Fibroblast of villous mesenchyme (primary cell): ENCODE measurements at regions not wholly inside any gene's neighbourhood (a gene's known extent, or its start where the extent isn't known, plus 50 kb on each side); places are given as distances from the start of the nearest gene placed in this dataset.

Source experiments
- DNase-seq: peaks from one replicate; pipeline ENCODE4 v3.0.0-alpha.2; 2010; ENCODE audit warnings: low read depth
- H3K4me3 ChIP-seq: 2 replicates; pipeline ENCODE4 v1.5.1; 2011; ENCODE audit warnings: low read depth, mild to moderate bottlenecking, low read length
- TF ChIP-seq, protein P1 (sequence below): IDR thresholded peaks from 2 replicates; pipeline ENCODE4 v1.5.1; 2012; ENCODE audit warnings: low read depth, mild to moderate bottlenecking, low read length; ENCODE audit not compliant: insufficient read depth

DNA sequence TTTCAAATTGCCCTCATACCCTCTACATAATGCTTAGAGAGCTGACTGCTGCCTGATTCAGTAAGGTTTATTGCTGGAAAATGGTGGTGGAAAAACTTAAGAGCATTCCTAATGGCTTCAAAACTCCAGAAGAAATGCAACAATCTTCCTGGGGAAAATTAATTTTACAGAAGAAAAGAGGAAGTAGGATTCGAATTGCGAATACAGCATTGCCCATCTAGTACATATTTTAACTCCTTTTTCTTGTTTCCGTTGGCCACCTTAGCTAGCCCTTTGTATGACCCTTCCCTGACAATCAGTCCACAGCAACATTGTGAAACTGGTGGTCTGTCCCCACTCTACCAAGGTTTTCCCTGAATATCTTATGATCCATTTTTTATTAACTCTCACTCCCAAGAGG, 224.7 kb downstream of the MTX2 start:
- no peak overlapping the region for H3K4me3 ChIP-seq
- DNase-seq = no peak
- TF ChIP-seq, protein P1, sequence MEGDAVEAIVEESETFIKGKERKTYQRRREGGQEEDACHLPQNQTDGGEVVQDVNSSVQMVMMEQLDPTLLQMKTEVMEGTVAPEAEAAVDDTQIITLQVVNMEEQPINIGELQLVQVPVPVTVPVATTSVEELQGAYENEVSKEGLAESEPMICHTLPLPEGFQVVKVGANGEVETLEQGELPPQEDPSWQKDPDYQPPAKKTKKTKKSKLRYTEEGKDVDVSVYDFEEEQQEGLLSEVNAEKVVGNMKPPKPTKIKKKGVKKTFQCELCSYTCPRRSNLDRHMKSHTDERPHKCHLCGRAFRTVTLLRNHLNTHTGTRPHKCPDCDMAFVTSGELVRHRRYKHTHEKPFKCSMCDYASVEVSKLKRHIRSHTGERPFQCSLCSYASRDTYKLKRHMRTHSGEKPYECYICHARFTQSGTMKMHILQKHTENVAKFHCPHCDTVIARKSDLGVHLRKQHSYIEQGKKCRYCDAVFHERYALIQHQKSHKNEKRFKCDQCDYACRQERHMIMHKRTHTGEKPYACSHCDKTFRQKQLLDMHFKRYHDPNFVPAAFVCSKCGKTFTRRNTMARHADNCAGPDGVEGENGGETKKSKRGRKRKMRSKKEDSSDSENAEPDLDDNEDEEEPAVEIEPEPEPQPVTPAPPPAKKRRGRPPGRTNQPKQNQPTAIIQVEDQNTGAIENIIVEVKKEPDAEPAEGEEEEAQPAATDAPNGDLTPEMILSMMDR = no peak

DNA sequence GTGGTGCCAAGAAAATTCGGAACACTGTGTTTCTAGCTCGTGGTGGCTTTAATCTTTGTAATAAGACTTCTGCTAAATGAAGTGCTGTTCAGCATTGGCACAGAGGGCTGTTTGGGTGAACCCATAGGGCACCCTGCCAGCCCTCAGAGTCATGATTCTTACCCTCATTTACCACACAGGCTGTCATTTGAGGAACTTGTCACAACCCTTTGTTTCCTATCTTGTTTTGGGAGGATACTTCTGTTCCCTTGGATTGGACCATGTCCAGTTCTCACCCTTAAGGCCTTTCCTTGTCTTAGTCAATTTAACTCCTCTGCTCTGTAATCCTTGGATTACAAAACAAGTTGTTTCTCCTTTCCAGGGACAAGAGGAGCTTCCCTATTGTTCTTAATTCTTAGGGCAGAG, 225.7 kb downstream of the MTX2 start:
- TF ChIP-seq, protein P1 = no peak
- DNase-seq = no peak

DNA sequence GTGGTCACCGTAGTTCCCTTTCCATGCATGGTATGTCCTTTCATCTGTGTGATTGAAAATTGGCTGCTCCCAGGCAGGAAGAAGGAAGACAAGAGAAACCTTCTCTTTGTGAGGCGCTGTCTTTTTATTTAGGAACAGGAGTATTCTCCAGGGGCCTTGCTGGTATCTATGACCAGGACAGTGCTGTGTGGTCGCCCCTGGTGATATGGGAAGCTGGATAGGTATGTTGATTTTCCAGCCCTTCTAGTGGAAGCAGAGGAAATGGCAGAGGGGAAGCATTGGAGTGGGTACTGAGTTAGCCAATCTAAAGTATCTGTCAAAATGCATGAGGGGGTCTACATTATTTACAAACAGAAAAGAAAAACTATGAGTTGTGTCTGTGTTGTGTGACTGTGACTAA, 226.6 kb downstream of the MTX2 start:
- TF ChIP-seq, protein P1 = no peak
- no peak overlapping the region for H3K4me3 ChIP-seq
- DNase-seq = no peak

More for the DNA sequence above, 225.7 kb downstream of the MTX2 start:
- no peak overlapping the region for H3K4me3 ChIP-seq

GRCh38 chr2:176496761-176497160, 227.5 kb downstream of the MTX2 start:
- H3K4me3 ChIP-seq = no peak overlapping the region

GRCh38 chr2:176500901-176501300, 231.7 kb downstream of the MTX2 start:
- TF ChIP-seq, protein P1 = no peak
- peak; percentile 85 for DNase-seq
- H3K4me3 ChIP-seq = no peak overlapping the region

More at GRCh38 chr2:176496761-176497160, 227.5 kb downstream of the MTX2 start:
- TF ChIP-seq, protein P1 = no peak
- DNase-seq = peak; percentile 39

DNA sequence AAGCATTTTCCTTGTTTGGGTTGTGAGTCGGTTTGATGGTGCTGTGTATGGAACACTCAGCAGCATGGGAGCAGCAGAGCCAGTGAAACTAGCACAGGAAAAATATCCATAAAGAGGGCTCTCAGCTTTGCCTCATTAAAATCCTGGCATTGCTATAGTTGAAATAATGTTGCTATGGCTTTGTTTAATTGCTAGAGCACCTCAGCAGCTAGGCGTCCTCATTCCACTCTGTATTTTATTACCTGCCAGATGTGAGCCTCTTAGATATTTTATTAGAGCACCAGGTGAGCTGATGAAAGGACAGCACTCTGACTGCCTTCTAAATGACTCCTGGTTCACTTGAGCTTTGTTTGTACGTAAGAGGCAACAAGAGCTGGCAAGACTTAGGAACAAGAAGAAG, 232.4 kb downstream of the MTX2 start:
- no peak for DNase-seq
- H3K4me3 ChIP-seq = no peak overlapping the region
- TF ChIP-seq, protein P1 = no peak

- TF ChIP-seq, protein P1 = no peak
- no peak overlapping the region for H3K4me3 ChIP-seq
- no peak for DNase-seq
Observed at GRCh38 chr2:176502619-176503018, 233.4 kb downstream of the MTX2 start.
